ENCODE measurements at regions not wholly inside any gene's neighbourhood (a gene's known extent, or its start where the extent isn't known, plus 50 kb on each side); places are given as distances from the start of the nearest gene placed in this dataset.
"Not testable (repeated sequence)": the region's sequence is repeated elsewhere in the genome, so short reads cannot be mapped to it uniquely, and the experiment has no call there.

DNA sequence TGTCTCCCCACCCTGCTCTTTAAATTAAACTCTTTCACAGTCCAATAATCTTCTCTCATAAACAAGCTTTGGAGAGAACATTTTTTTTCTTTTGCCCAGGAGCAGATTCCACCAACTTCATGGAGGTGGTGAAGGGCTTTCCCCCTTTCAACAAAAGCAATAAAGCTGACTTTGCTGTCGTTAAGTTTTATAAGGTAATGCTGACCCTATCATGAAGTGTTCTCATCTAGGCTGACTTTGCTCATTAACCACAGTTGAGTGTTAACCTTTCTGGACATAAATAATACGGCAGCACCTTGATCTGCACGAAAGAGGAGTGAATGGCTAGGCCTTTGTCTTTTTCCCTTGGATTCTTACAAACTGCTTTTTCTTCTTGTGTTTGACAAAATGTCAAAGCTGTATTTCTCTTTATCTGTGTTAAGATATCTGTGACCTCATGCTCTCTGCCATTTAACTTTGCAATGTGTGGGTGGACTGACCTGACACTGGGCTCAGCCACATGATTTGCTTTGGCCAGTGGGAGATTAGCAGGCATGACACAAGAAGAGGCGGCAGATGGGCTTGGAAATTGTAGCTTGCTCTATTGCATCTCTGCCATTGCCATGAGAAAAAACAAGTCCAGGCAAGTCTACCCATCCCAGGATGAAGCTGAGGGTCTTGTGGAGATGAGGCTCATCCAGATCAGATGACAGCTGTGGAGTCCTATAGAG lies 470.9 kb upstream of the CCDC196 start:
- no peak for DNase-seq (ENCODE audit: low read depth)

GRCh38 chr14:66017927-66018326 lies 468.2 kb upstream of the CCDC196 start:
- no peak for DNase-seq (ENCODE audit: low read depth)

GRCh38 chr14:66022526-66022925 lies 463.6 kb upstream of the CCDC196 start:
- no peak for DNase-seq (ENCODE audit: low read depth)

DNA sequence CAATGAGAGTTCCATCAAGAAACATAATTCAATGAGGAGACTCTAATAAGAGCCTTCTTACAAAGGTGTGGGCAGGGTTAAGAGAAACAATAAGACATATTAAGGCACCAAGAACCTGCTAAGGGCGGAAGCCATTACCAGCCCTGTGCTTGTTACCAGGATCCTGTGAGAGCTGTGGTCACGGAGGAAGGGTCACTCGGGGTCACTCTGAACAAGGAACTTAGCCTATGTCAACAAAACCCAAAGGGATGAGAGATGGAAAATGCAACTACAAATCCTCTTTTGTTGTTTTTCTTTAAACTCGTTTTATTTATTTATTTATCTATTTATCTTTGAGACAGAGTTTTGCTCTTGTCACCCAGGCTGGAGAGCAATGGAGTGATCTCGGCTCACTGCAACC lies 460.4 kb upstream of the CCDC196 start:
- DNase-seq (ENCODE audit: low read depth), result no peak

DNA sequence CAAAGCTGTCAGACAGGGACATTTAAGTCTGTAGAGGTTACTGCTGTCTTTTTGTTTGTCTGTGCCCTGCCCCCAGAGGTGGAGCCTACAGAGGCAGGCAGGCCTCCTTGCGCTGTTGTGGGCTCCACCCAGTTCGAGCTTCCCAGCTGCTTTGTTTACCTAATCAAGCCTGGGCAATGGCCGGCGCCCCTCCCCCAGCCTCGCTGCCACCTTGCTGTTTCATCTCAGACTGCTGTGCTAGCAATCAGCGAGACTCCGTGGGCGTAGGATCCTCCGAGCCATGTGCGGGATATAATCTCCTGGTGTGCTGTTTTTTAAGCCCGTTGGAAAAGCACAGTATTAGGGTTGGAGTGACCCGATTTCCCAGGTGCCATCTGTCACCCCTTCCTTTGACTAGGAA lies 454.2 kb upstream of the CCDC196 start:
- not testable (repeated sequence) for DNase-seq (ENCODE audit: low read depth)

GRCh38 chr14:66032800-66033199 lies 453.4 kb upstream of the CCDC196 start:
- DNase-seq (ENCODE audit: low read depth), result no peak

DNA sequence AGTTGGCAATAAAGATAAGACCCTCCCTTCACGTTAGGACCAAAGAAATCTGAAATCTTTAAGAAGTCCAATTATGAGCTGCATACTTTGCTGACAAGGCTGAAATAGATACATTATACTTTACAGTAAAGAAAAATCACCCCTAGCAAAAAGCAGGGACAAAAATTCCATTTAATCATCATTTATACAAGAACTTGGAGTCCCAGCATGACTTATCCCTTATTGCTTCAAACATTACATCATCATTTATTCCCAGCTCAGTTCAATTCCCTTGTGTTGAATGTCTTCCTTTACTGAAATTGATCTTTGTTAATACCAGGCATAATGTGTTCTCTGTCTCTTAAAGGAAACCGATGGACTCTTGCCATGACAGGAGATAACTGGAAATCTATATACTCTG lies 449.6 kb upstream of the CCDC196 start:
- DNase-seq (ENCODE audit: low read depth), result no peak

- no peak for DNase-seq (ENCODE audit: low read depth)
Observed at GRCh38 chr14:66037361-66037760, 448.8 kb upstream of the CCDC196 start.

DNA sequence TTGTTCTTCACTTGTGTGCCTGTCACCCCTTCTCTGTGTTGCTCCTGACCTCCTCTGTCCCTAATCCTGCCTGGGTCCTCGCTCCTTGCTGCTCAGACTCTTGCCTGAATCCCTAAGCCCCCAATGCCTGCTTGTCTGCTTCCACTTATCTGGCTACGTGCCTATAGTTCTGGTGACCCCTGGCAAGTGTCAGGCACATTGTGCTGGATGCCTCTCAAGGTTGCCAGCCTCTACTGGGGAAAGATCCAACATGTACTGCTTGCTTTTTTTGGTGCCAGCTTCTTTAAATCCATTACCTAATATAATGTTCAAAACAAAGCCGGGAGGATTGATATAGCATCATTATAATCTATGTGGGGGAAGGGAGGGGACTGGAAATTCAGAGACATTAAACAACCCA lies 448.0 kb upstream of the CCDC196 start:
- DNase-seq (ENCODE audit: low read depth), result no peak

GRCh38 chr14:66038618-66039017 lies 447.6 kb upstream of the CCDC196 start:
- no peak for DNase-seq (ENCODE audit: low read depth)

DNA sequence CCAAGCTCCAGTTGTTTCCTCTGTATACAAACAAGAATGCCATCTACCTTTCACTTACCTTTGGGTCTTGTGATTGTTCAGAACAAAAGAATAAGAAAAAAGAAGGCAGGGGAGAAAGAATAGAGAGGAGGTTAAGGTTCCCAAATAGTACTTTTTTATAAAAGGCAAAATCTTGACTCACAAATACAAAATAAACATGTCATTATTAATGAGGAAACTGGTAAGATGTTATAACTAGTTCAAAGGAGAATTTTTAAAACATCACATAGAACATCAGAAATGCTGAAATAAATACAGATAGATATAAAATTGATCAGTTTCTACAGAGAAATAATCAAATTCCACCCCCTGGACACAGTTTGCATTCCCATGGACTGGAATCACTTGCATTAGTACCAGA lies 446.7 kb upstream of the CCDC196 start:
- no peak for DNase-seq (ENCODE audit: low read depth)

- no peak for DNase-seq (ENCODE audit: low read depth)
Observed at GRCh38 chr14:66041582-66041981, 444.6 kb upstream of the CCDC196 start.

- no peak for DNase-seq (ENCODE audit: low read depth)
Observed at GRCh38 chr14:66043921-66044320, 442.2 kb upstream of the CCDC196 start.

DNA sequence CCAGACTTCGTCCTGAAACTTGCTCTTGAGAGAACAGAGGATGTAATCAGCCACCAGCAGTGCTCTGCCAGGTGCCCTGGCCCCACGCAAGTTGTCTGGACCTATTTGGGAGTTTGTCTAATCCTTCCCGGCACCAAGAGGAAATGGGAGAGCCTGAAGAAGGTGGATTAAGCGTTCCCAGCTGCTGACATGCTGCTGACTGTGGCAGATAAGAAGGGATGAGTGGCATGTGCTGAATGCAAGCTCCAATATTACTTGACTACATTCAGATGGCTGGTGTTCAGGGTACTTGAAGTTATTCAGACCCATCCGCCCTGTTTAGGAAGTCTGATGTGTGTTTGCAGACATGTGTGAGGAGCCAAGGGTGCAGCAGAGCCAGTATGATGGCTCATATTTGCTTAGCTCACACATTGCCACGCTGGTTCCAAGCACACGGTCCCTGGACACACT lies 440.6 kb upstream of the CCDC196 start:
- no peak for DNase-seq (ENCODE audit: low read depth)

DNA sequence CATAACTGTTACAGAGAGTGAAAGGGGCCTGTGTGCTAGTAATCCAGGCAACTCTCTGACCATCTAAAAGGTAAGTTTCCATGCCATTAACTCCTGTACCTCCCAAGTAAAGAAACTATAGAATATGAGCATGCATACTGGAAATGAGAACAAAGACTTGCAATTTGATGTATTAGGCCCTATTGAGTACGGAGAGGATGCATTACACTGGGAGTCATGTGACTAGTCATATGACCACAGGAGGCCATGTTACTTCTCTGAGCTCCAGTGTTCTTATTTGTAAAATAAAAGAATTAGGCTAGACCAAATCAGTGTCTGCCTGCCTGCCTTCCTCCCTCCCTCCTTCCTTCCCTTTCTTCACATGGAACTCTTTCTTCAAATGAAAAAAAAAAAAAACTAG lies 440.1 kb upstream of the CCDC196 start:
- no peak for DNase-seq (ENCODE audit: low read depth)

DNA sequence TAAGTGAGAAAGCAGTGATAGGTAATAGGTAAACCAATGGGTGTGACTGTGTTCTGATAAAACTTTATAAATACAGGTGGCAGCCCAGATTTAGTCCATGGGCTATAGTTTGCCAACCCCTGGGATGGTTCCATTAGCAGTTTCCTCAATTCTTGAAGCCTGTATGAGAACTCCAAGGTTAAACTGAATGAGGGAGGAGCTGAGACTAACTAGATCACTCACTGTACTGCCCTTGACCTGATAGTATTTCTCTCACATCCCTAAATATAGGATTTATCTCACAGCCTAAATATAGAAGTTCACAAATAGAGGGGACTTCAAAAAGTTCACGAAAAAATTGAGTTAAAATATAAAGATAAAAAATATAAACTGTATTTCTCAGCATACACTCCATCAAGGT lies 439.6 kb upstream of the CCDC196 start:
- DNase-seq (ENCODE audit: low read depth), result no peak

DNA sequence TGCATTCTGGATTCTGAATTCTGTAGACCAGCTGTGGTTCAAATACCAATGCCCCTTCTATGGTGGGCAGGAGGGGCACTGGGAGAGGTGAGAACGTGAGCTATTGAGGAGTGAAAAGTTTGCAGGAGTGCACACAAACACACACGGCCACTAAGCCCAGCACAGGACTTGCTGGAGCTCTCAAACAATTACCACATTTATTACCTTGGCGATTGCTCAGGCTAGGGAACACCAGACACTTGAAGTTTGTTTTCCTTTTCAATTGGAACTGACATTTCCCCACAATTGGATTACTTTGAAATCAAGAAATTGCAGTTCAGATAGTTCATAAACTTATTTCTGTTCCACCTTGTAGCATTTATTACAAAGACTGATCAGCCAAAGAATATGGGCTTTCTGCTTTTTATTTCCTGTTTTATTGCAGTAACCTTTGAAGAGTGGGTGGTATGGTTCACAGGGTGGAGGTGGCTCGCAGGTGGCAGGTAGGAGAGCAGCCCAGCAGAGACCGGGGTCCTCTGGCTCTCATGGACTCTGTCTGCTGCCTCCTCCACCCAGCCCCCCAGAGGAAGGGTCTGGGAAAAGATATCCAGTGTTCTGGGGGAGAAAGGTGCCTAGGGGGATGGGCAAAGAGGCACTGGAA lies 429.8 kb upstream of the CCDC196 start:
- no peak for DNase-seq (ENCODE audit: low read depth)

DNA sequence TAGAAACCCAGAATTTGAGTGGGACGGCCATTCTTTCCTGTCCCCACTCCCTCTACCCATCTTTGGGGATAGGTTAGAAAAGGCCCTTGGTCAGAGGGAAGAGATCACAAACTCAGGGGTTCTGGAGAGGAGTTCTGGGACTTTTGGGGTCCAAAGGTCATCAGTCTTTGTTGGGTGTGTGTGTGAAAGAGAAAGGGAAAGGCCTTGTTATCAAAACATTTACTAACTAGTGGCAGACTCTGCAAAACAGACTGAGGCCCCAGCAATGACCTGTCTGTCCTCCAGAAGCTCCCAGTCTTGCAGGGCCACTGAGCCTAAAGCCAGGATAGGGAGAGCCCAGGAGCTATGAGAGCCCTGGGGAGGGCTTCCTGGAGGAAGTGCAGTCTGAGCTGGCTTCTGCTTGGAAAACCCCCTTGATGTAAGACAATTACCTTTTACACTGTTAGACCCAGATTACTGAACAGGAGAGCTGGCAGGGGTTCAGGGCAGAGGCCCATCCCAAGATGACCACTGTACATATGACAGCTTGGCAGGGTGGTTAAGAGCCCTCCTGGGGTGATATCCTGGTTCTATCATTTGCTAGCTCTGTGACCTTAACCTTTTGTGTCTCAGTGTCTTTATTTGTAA lies 429.1 kb upstream of the CCDC196 start:
- DNase-seq (ENCODE audit: low read depth), result no peak

- no peak for DNase-seq (ENCODE audit: low read depth)
Observed at GRCh38 chr14:66065188-66065587, 421.0 kb upstream of the CCDC196 start.

- no peak for DNase-seq (ENCODE audit: low read depth)
Observed at GRCh38 chr14:66066981-66067776, 419.0 kb upstream of the CCDC196 start.

- DNase-seq (ENCODE audit: low read depth), result no peak
Observed at GRCh38 chr14:66069036-66069435, 417.1 kb upstream of the CCDC196 start.

- DNase-seq (ENCODE audit: low read depth), result no peak
Observed at GRCh38 chr14:66069830-66070541, 416.2 kb upstream of the CCDC196 start.
